ENCODE measurements at regions not wholly inside any gene's neighbourhood (a gene's known extent, or its start where the extent isn't known, plus 50 kb on each side); places are given as distances from the start of the nearest gene placed in this dataset.

GRCh38 chr15:94177112-94177511 is 54.2 kb upstream of the MCTP2 start:
- Histone ChIP-seq H3K27me3 (ENCODE audit: control insufficient read depth in 3 of 3, insufficient read depth in 3 of 3, low read length in 3 of 3) (no peaks in the 10 kb centered on the region), H3K4me3 (ENCODE audit: low read length in 3 of 3) (no peak overlapping the region), H3K36me3 (ENCODE audit: control insufficient read depth in 3 of 3, insufficient read depth in 3 of 3, low read length in 3 of 3) (no peaks in the 10 kb centered on the region), H3K9me3 (ENCODE audit: control insufficient read depth in 3 of 3, low read length in 3 of 3) (no peaks in the 10 kb centered on the region), H3K4me1 (ENCODE audit: control insufficient read depth in 3 of 3, insufficient read depth in 3 of 3, low read length in 3 of 3) (no peaks in the 10 kb centered on the region), H3K9ac (ENCODE audit: low read depth in 1 of 3, low read length in 3 of 3) (no peak overlapping the region), H3K27ac (ENCODE audit: low read depth, low read length) (no peak overlapping the region)

DNA sequence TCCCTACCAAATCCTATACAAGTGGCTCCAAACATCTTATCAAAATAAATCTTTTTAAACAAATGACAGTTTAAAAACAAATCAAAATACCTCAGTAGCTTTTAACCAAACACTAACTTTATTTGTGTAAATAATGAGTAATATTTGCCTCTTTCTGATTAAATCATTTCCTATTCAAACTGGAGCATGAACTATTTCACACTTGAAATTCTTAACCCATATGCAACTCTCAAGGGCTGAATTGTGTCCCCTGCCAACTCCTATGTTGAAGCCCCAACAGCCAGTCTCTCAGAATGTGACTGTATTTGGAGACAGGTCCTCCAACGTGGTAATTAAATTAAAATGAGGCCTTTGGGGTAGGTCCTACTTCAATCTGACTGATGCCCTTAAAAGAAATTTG is 55.9 kb upstream of the MCTP2 start:
- Histone ChIP-seq H3K4me3 (ENCODE audit: low read length in 3 of 3) (no peak overlapping the region), H3K27me3 (ENCODE audit: control insufficient read depth in 3 of 3, insufficient read depth in 3 of 3, low read length in 3 of 3) (no peaks in the 10 kb centered on the region), H3K36me3 (ENCODE audit: control insufficient read depth in 3 of 3, insufficient read depth in 3 of 3, low read length in 3 of 3) (no peaks in the 10 kb centered on the region), H3K4me1 (ENCODE audit: control insufficient read depth in 3 of 3, insufficient read depth in 3 of 3, low read length in 3 of 3) (no peaks in the 10 kb centered on the region), H3K27ac (ENCODE audit: low read depth, low read length) (no peak overlapping the region), H3K9me3 (ENCODE audit: control insufficient read depth in 3 of 3, low read length in 3 of 3) (no peaks in the 10 kb centered on the region), H3K9ac (ENCODE audit: low read depth in 1 of 3, low read length in 3 of 3) (no peak overlapping the region)

DNA sequence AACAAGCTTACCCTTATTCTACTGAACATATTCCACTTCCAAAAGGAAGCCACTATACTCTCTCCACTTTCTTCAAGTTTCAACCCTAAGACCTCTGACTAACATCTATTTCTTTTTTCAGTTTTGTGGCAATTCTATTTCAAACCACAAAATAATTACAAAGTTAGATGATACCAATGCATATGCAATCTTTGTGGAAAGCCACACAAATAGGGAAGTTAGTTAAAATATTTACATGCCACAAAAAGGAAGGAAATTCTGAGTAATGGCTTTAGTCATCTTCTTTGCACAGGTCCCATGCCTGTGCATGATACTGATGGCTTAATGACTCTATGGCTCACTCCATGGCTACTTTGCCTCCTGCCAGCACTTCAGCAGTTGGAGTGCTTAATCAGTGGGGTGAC is 57.0 kb upstream of the MCTP2 start:
- H3K36me3 ChIP-seq (ENCODE audit: control insufficient read depth in 3 of 3, insufficient read depth in 3 of 3, low read length in 3 of 3), result no peaks in the 10 kb centered on the region
- no peak overlapping the region for H3K27ac ChIP-seq (ENCODE audit: low read depth, low read length)
- no peaks in the 10 kb centered on the region for H3K9me3 ChIP-seq (ENCODE audit: control insufficient read depth in 3 of 3, low read length in 3 of 3)

GRCh38 chr15:94168250-94168649 is 63.1 kb upstream of the MCTP2 start:
- Histone ChIP-seq H3K4me3 (ENCODE audit: low read length in 3 of 3) (no peak overlapping the region), H3K36me3 (ENCODE audit: control insufficient read depth in 3 of 3, insufficient read depth in 3 of 3, low read length in 3 of 3) (no peaks in the 10 kb centered on the region), H3K9me3 (ENCODE audit: control insufficient read depth in 3 of 3, low read length in 3 of 3) (no peaks in the 10 kb centered on the region), H3K27me3 (ENCODE audit: control insufficient read depth in 3 of 3, insufficient read depth in 3 of 3, low read length in 3 of 3) (no peaks in the 10 kb centered on the region), H3K4me1 (ENCODE audit: control insufficient read depth in 3 of 3, insufficient read depth in 3 of 3, low read length in 3 of 3) (no peaks in the 10 kb centered on the region), H3K27ac (ENCODE audit: low read depth, low read length) (no peak overlapping the region), H3K9ac (ENCODE audit: low read depth in 1 of 3, low read length in 3 of 3) (no peak overlapping the region)

More for the DNA sequence above, 57.0 kb upstream of the MCTP2 start:
- no peak overlapping the region for H3K4me3 ChIP-seq (ENCODE audit: low read length in 3 of 3)
- no peak overlapping the region for H3K9ac ChIP-seq (ENCODE audit: low read depth in 1 of 3, low read length in 3 of 3)
- no peaks in the 10 kb centered on the region for H3K27me3 ChIP-seq (ENCODE audit: control insufficient read depth in 3 of 3, insufficient read depth in 3 of 3, low read length in 3 of 3)
- H3K4me1 ChIP-seq (ENCODE audit: control insufficient read depth in 3 of 3, insufficient read depth in 3 of 3, low read length in 3 of 3), result no peaks in the 10 kb centered on the region

- Histone ChIP-seq H3K4me3 (ENCODE audit: low read length in 3 of 3) (no peak overlapping the region), H3K9ac (ENCODE audit: low read depth in 1 of 3, low read length in 3 of 3) (no peak overlapping the region), H3K27me3 (ENCODE audit: control insufficient read depth in 3 of 3, insufficient read depth in 3 of 3, low read length in 3 of 3) (no peaks in the 10 kb centered on the region), H3K27ac (ENCODE audit: low read depth, low read length) (no peak overlapping the region), H3K36me3 (ENCODE audit: control insufficient read depth in 3 of 3, insufficient read depth in 3 of 3, low read length in 3 of 3) (no peaks in the 10 kb centered on the region), H3K9me3 (ENCODE audit: control insufficient read depth in 3 of 3, low read length in 3 of 3) (no peaks in the 10 kb centered on the region), H3K4me1 (ENCODE audit: control insufficient read depth in 3 of 3, insufficient read depth in 3 of 3, low read length in 3 of 3) (no peaks in the 10 kb centered on the region)
Measured at GRCh38 chr15:94164971-94165370, 66.4 kb upstream of the MCTP2 start.

DNA sequence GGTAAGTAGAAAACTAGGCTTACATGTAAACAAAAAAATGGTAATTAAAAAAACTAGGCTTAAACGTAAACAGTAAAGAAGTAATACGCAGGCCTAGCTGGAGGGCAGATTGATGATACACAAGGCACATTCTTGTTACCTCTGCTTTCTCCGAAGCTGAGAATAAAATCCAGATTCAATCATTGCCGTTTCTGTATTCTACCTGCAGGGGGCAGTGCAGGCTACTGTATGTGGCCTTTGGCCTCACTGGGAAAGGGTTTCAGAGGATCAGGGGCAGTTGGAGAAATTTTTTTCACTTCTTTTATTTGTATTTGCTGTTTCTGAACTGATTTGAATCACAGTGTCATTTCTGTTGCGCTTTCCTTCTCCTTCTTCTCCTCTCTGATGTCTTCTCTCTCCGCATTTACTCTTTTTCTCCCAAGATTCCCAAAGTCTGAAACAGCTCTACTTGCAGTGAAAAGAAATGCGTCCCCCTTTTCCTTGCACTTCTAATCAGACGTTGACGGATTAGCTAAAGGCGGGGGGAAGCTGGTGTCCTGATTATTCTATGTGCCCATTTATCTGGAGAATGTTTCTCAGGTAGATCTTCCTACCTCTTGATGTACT is 67.1 kb upstream of the MCTP2 start:
- no peaks in the 10 kb centered on the region for H3K4me1 ChIP-seq (ENCODE audit: control insufficient read depth in 3 of 3, insufficient read depth in 3 of 3, low read length in 3 of 3)
- H3K27ac ChIP-seq (ENCODE audit: low read depth, low read length), result no peak overlapping the region
- no peaks in the 10 kb centered on the region for H3K36me3 ChIP-seq (ENCODE audit: control insufficient read depth in 3 of 3, insufficient read depth in 3 of 3, low read length in 3 of 3)
- no peak overlapping the region for H3K4me3 ChIP-seq (ENCODE audit: low read length in 3 of 3)
- H3K9me3 ChIP-seq (ENCODE audit: control insufficient read depth in 3 of 3, low read length in 3 of 3), result no peaks in the 10 kb centered on the region
- no peak overlapping the region for H3K9ac ChIP-seq (ENCODE audit: low read depth in 1 of 3, low read length in 3 of 3)
- H3K27me3 ChIP-seq (ENCODE audit: control insufficient read depth in 3 of 3, insufficient read depth in 3 of 3, low read length in 3 of 3), result no peaks in the 10 kb centered on the region

DNA sequence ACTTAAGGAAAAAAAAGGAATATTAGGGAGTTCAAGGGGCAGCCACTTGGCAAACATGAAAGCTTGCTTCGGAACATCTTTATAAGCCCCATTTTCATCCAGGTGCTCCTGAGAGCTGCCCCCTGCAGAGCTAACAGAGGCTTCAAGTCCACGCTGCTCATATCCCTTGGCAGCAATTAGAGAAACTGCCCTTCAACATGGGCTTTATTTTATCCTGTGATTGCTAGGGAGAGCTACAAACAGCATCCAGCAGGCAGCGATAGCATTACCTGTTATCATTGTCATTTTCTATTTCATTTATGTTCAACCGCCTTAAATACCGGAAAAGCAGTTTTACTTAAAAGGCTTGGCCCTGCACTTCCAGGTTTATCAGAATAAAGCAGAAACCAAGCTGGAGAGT is 68.4 kb upstream of the MCTP2 start:
- Histone ChIP-seq H3K4me1 (ENCODE audit: control insufficient read depth in 3 of 3, insufficient read depth in 3 of 3, low read length in 3 of 3) (no peaks in the 10 kb centered on the region), H3K27me3 (ENCODE audit: control insufficient read depth in 3 of 3, insufficient read depth in 3 of 3, low read length in 3 of 3) (no peaks in the 10 kb centered on the region)

GRCh38 chr15:94154255-94154654 is 77.1 kb upstream of the MCTP2 start:
- Histone ChIP-seq H3K4me3 (ENCODE audit: low read length in 3 of 3) (no peak overlapping the region), H3K36me3 (ENCODE audit: control insufficient read depth in 3 of 3, insufficient read depth in 3 of 3, low read length in 3 of 3) (no peaks in the 10 kb centered on the region), H3K9ac (ENCODE audit: low read depth in 1 of 3, low read length in 3 of 3) (no peak overlapping the region), H3K27me3 (ENCODE audit: control insufficient read depth in 3 of 3, insufficient read depth in 3 of 3, low read length in 3 of 3) (no peaks in the 10 kb centered on the region), H3K27ac (ENCODE audit: low read depth, low read length) (no peak overlapping the region), H3K9me3 (ENCODE audit: control insufficient read depth in 3 of 3, low read length in 3 of 3) (no peaks in the 10 kb centered on the region), H3K4me1 (ENCODE audit: control insufficient read depth in 3 of 3, insufficient read depth in 3 of 3, low read length in 3 of 3) (no peaks in the 10 kb centered on the region)

More for the DNA sequence above, 68.4 kb upstream of the MCTP2 start:
- no peaks in the 10 kb centered on the region for H3K9me3 ChIP-seq (ENCODE audit: control insufficient read depth in 3 of 3, low read length in 3 of 3)
- no peak overlapping the region for H3K9ac ChIP-seq (ENCODE audit: low read depth in 1 of 3, low read length in 3 of 3)
- no peaks in the 10 kb centered on the region for H3K36me3 ChIP-seq (ENCODE audit: control insufficient read depth in 3 of 3, insufficient read depth in 3 of 3, low read length in 3 of 3)
- no peak overlapping the region for H3K27ac ChIP-seq (ENCODE audit: low read depth, low read length)
- H3K4me3 ChIP-seq (ENCODE audit: low read length in 3 of 3), result no peak overlapping the region

DNA sequence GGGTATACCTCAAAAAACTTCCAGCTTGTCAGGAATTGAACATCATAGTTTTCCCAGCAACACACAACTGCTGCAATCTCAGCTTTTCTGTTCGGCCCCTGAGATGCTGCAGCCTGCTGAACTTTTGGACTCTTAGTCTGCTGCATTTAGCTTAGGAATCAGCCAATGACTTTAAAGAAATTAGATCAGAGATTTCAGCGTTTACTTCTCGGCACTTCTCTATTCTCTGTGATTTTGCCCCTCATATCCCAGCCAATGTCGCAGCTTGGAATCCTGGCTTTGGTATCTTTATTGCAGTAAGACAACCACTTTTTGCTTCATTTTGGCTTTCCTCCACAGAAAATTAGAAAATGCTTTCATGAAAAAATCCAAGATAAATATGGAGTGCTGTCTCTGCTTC is 86.3 kb upstream of the MCTP2 start:
- no peaks in the 10 kb centered on the region for H3K9me3 ChIP-seq (ENCODE audit: control insufficient read depth in 3 of 3, low read length in 3 of 3)
- H3K27ac ChIP-seq (ENCODE audit: low read depth, low read length), result no peak overlapping the region
- no peaks in the 10 kb centered on the region for H3K36me3 ChIP-seq (ENCODE audit: control insufficient read depth in 3 of 3, insufficient read depth in 3 of 3, low read length in 3 of 3)
- no peak overlapping the region for H3K4me3 ChIP-seq (ENCODE audit: low read length in 3 of 3)
- no peaks in the 10 kb centered on the region for H3K27me3 ChIP-seq (ENCODE audit: control insufficient read depth in 3 of 3, insufficient read depth in 3 of 3, low read length in 3 of 3)
- H3K4me1 ChIP-seq (ENCODE audit: control insufficient read depth in 3 of 3, insufficient read depth in 3 of 3, low read length in 3 of 3), result no peaks in the 10 kb centered on the region
- no peak overlapping the region for H3K9ac ChIP-seq (ENCODE audit: low read depth in 1 of 3, low read length in 3 of 3)

DNA sequence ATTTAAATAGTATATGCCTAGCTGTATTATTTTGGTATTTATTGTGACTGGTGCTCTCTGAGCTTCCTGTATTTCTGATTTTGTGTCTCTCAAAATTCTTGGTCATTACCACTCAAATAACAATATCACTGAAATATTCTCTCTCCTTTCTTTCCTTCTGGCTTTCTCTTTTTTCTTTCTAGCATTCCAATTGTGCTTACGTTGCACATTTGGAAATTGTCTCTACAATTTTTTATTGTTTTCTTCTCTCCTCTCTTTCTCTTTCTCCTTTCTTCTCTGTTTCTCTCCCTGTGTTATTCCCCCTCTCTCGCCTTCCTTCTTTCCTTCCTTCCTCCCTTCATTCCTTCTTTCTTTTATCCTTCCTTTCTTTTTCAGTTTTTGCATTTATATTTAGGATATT is 89.6 kb upstream of the MCTP2 start:
- H3K36me3 ChIP-seq (ENCODE audit: control insufficient read depth in 3 of 3, insufficient read depth in 3 of 3, low read length in 3 of 3), result no peaks in the 10 kb centered on the region
- H3K27ac ChIP-seq (ENCODE audit: low read depth, low read length), result no peak overlapping the region
- H3K4me3 ChIP-seq (ENCODE audit: low read length in 3 of 3), result no peak overlapping the region
- H3K9ac ChIP-seq (ENCODE audit: low read depth in 1 of 3, low read length in 3 of 3), result no peak overlapping the region
- H3K4me1 ChIP-seq (ENCODE audit: control insufficient read depth in 3 of 3, insufficient read depth in 3 of 3, low read length in 3 of 3), result no peaks in the 10 kb centered on the region
- no peaks in the 10 kb centered on the region for H3K27me3 ChIP-seq (ENCODE audit: control insufficient read depth in 3 of 3, insufficient read depth in 3 of 3, low read length in 3 of 3)
- H3K9me3 ChIP-seq (ENCODE audit: control insufficient read depth in 3 of 3, low read length in 3 of 3), result no peaks in the 10 kb centered on the region

All from skeletal muscle tissue (tissue), 3 donors.